Transverse colon (tissue), 4 donors: ENCODE measurements at regions not wholly inside any gene's neighbourhood (a gene's known extent, or its start where the extent isn't known, plus 50 kb on each side); places are given as distances from the start of the nearest gene placed in this dataset.
A peak's percentile ranks its signal among the peaks of the same experiment; 100 is the strongest.

ENCODE experiments used
- DNase-seq: peaks from one replicate; pipeline ENCODE4 v3.0.0-alpha.2; 2019
- H3K27ac ChIP-seq, 4 donors: fragments of 200-600 bp; sonication (generic); 2 replicates each; pipeline ENCODE4 v1.5.1; 2016 to 2018; ENCODE audit warnings: inconsistent platforms in 4 of 4
- H3K27me3 ChIP-seq: fragments of 200-600 bp; sonication (generic); 2 replicates; pipeline ENCODE4 v1.5.1; 2017; ENCODE audit warnings: inconsistent platforms
- H3K36me3 ChIP-seq, 4 donors: fragments of 200-600 bp; sonication (generic); 2 replicates each; pipeline ENCODE4 v1.5.1; 2017 to 2019; ENCODE audit warnings: inconsistent platforms in 4 of 4
- H3K4me1 ChIP-seq, 4 donors: fragments of 200-600 bp; sonication (generic); 2 replicates each; pipeline ENCODE4 v1.5.1; 2017 to 2020; ENCODE audit warnings: inconsistent platforms in 4 of 4
- H3K4me3 ChIP-seq, 4 donors: fragments of 200-600 bp; sonication (generic); 1 replicate in 1 of 4; 2 replicates in 3 of 4; pipeline versions ENCODE4 v1.5.1 to v1.6.1; 2017 to 2019; ENCODE audit warnings: inconsistent platforms in 4 of 4
- H3K9me3 ChIP-seq, 2 donors: fragments of 200-600 bp; sonication (generic); 2 replicates each; pipeline ENCODE4 v1.5.1; 2017 to 2019; ENCODE audit warnings: inconsistent platforms in 2 of 2
- EP300 ChIP-seq: sonication (generic); formaldehyde crosslinking; IDR thresholded peaks from one replicate; pipeline ENCODE4 v1.6.1; 2017; ENCODE audit warnings: antibody characterized with exemption, low read depth
- POLR2A ChIP-seq: fragments of 450-650 bp; IDR thresholded peaks from one replicate; pipeline ENCODE4 v1.6.1; 2016; ENCODE audit warnings: antibody characterized with exemption, mild to moderate bottlenecking, moderate library complexity
- POLR2AphosphoS5 ChIP-seq, 3 donors: sonication (generic); formaldehyde crosslinking; IDR thresholded peaks; one replicate each; pipeline ENCODE4 v1.6.1; 2016; ENCODE audit warnings: antibody characterized with exemption in 3 of 3
- WGBS, 2 donors: methylation state at CpG; one replicate each; pipeline ENCODE4 v1.1.5; 2018; ENCODE audit warnings: low coverage in 1 of 2; 5-methylcytosine and 5-hydroxymethylcytosine counted together
- in situ Hi-C, 4 donors: fragments of 200-750 bp; cut with MboI; loops; one replicate each; pipeline versions ENCODE4 v1.15.0 to v1.15.1; 2017; ENCODE audit warnings: low sequenced_read_pairs in 3 of 4, low pct_ligation_motif_present in 1 of 4, low pct_unique_long_range_greater_than_20kb in 1 of 4
- intact Hi-C: fragments of 100-400 bp; cut with DNase I; formaldehyde crosslinking; loops from one replicate; pipeline ENCODE4 v1.15.1; 2023; ENCODE audit warnings: low total_unique reads
- TF ChIP-seq, protein P1 (sequence below), 5 experiments: fragments of 200-600 bp in 3 of 5; fragments of 450-650 bp in 2 of 5; sonication (generic) in 3 of 5; IDR thresholded peaks; 1 replicate in 2 of 5; 2 replicates in 3 of 5; pipeline ENCODE4 v1.5.1; 2016 to 2017; ENCODE audit warnings: antibody characterized with exemption in 5 of 5, inconsistent platforms in 3 of 5, mild to moderate bottlenecking in 2 of 5, moderate library complexity in 1 of 5

DNA sequence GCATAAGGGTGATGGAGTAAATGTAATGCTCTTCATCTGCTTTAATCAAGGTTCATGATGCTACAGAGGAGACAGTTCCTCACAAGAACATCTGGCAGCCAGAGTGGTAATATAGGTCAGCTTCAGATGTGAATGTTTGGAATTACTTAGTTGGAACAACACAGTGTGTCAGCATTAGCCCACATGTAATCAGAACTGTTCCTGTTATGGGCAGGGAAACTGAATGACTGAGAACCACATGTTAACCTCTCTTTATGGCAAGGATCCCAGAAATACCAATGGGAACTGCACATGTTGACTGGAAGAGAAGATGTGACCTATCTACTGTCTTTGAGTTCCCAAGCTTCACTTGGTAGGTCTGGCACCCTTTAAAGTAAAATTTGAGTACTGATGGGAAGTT is 390.1 kb upstream of the PDE3A start:
- in situ Hi-C loops, result no loop called here
- TF ChIP-seq POLR2AphosphoS5 (IDR thresholded peaks at IDR 0.05), result no peak
- TF ChIP-seq, protein P1, sequence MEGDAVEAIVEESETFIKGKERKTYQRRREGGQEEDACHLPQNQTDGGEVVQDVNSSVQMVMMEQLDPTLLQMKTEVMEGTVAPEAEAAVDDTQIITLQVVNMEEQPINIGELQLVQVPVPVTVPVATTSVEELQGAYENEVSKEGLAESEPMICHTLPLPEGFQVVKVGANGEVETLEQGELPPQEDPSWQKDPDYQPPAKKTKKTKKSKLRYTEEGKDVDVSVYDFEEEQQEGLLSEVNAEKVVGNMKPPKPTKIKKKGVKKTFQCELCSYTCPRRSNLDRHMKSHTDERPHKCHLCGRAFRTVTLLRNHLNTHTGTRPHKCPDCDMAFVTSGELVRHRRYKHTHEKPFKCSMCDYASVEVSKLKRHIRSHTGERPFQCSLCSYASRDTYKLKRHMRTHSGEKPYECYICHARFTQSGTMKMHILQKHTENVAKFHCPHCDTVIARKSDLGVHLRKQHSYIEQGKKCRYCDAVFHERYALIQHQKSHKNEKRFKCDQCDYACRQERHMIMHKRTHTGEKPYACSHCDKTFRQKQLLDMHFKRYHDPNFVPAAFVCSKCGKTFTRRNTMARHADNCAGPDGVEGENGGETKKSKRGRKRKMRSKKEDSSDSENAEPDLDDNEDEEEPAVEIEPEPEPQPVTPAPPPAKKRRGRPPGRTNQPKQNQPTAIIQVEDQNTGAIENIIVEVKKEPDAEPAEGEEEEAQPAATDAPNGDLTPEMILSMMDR (IDR thresholded peaks at IDR 0.05), result no peak
- TF ChIP-seq EP300, result no peak
- no peak for TF ChIP-seq POLR2A
- no peak overlapping the region for H3K27ac ChIP-seq
- no peaks in the 10 kb centered on the region for H3K4me1 ChIP-seq
- intact Hi-C loops, result no loop called here
- H3K27me3 ChIP-seq, result no peaks in the 10 kb centered on the region
- no peak for DNase-seq
- H3K36me3 ChIP-seq, result no peaks in the 10 kb centered on the region
- no peaks in the 10 kb centered on the region for H3K9me3 ChIP-seq
- no peak overlapping the region for H3K4me3 ChIP-seq

DNA sequence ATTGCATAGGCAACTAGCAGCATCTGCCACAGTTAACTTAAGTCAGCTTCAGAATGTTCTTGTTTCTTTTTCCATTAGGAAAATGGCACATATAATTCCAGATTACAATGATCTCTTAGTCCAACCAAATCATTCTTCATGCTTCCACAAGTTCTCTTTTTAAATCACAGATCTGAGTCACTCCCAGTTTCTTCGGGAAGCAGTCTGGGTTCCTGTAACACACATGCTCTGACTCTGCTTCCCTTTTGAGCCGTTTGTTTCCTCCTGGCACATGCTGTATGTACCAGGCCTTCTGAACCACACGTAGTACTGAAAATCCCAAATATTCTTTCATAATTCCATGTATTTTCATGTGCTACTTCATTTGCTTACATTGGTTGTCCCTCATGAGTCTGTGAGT is 388.8 kb upstream of the PDE3A start:
- no peak overlapping the region for H3K4me3 ChIP-seq
- intact Hi-C loops (no loop called here), in situ Hi-C loops (no loop called here)
- no peaks in the 10 kb centered on the region for H3K36me3 ChIP-seq
- no peaks in the 10 kb centered on the region for H3K4me1 ChIP-seq
- no peak overlapping the region for H3K27ac ChIP-seq
- TF ChIP-seq EP300 (no peak), POLR2AphosphoS5 (IDR thresholded peaks at IDR 0.05) (no peak), POLR2A (no peak)
- TF ChIP-seq, protein P1 (IDR thresholded peaks at IDR 0.05), result no peak
- 80% methylated on average over 3 of the region's 3 CpGs for WGBS, 2 donors
- H3K9me3 ChIP-seq, result no peaks in the 10 kb centered on the region
- DNase-seq, result no peak
- H3K27me3 ChIP-seq, result no peaks in the 10 kb centered on the region

DNA sequence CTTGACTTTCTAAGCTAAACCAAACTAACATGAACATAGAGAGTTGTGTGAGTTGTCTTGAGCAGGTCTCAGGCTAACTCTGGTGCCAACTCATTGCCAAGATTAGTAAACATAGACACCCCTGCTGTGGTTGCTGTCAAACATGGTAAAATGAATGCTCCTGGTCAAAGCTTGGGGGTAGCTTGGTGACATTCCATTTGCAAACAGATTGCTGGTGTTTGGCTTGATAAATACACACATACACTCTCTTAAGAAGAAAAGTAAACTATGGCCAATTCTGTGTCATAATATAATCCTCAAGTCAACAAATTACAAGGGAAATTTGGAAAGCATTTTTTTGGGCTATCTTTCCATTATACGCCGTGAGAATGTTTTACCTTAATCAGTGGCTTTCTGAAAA is 386.4 kb upstream of the PDE3A start:
- intact Hi-C loops, result no loop called here
- Histone ChIP-seq H3K4me1 (no peaks in the 10 kb centered on the region), H3K27ac (no peak overlapping the region), H3K9me3 (no peaks in the 10 kb centered on the region), H3K27me3 (no peaks in the 10 kb centered on the region), H3K4me3 (no peak overlapping the region), H3K36me3 (no peaks in the 10 kb centered on the region)
- 81 to 88% methylated on average over 2 of the region's 2 CpGs for WGBS, 2 donors
- in situ Hi-C loops, result no loop called here
- no peak for TF ChIP-seq POLR2AphosphoS5 (IDR thresholded peaks at IDR 0.05)
- TF ChIP-seq EP300, result no peak
- TF ChIP-seq, protein P1 (IDR thresholded peaks at IDR 0.05), result no peak
- TF ChIP-seq POLR2A, result no peak
- DNase-seq, result no peak

DNA sequence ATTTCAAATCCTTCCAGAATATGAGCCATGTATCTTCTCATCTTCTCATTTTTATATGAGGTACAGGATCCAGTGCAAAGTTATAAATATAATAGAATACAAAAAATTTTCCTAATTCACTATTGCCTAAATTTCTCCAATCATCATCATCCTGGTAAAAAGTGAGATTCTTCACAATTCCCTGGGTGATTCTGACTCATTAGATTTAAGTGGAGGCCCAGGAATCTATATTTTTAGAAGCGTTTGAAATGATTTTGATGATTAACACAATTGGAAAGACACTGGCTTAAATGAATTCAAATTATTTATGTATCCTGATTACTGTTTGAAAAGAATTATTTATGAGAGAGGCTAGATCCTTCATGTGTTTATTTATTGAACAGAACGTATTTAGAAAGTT is 380.3 kb upstream of the PDE3A start:
- no peak for DNase-seq
- in situ Hi-C loops, result no loop called here
- Histone ChIP-seq H3K4me3 (no peak overlapping the region), H3K36me3 (no peaks in the 10 kb centered on the region), H3K9me3 (no peaks in the 10 kb centered on the region), H3K27me3 (no peaks in the 10 kb centered on the region), H3K27ac (peak overlapping the region in 3 of 4 donors; percentile 24 to 54 (median 35)), H3K4me1 (peaks cover 3 to 22% (median 8%) of the 10 kb centered on the region in 4 donors)
- intact Hi-C loops, result no loop called here
- TF ChIP-seq EP300, result no peak
- TF ChIP-seq POLR2AphosphoS5 (IDR thresholded peaks at IDR 0.05), result no peak
- TF ChIP-seq POLR2A, result no peak
- TF ChIP-seq, protein P1 (IDR thresholded peaks at IDR 0.05), result no peak
- 27 to 36% methylated on average over 2 of the region's 2 CpGs for WGBS, 2 donors
